GM21786 (cell line): ENCODE measurements at regions not wholly inside any gene's neighbourhood (a gene's known extent, or its start where the extent isn't known, plus 50 kb on each side); places are given as distances from the start of the nearest gene placed in this dataset.

Experiments used
- ATAC-seq: cut with Tn5 transposase; IDR thresholded peaks from one replicate; pipeline ENCODE4 v1.9.1; 2021; ENCODE audit not compliant: unreplicated experiment

GRCh38 chr20:53751620-53752318, 158.1 kb upstream of the ZNF217 start:
- peak; percentile 13 for ATAC-seq

DNA sequence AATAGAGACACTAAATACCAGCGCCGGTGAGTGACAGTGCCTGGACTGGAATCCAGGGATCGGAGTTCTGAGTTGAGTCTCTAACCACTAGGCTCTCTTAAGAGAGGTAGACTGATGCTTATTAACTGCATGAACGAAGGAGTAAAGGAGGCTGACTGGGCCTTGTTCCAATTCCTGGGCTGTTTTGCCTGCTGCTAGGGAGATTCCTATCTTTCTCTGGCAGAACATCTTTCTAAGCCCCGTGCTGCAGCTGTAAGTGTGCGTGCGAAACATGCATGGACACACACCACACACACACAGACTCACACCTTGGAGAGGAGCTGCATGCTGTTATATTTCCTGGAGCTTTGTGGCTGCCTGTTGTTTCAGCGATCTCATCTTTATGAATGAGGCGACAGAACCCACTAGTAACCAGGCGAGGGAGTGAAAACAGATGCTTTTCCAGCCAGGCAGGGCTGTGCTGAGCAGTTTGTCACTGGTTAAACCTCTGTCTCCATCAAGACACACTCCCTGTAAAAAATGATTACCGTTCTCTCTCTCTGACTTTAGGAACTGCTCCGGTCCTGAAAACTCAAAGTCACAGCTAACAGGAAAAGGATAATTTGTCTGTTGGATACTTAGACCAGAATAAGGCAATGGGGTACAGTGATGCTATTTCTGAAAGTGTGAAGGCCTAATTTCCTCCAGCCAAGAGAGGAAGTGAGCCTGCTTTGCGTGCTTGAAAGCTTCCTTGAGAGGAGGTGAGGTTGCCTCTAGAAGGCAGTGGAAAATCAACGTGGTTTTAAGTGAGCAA, 157.4 kb upstream of the ZNF217 start:
- ATAC-seq, result peak; percentile 63

DNA sequence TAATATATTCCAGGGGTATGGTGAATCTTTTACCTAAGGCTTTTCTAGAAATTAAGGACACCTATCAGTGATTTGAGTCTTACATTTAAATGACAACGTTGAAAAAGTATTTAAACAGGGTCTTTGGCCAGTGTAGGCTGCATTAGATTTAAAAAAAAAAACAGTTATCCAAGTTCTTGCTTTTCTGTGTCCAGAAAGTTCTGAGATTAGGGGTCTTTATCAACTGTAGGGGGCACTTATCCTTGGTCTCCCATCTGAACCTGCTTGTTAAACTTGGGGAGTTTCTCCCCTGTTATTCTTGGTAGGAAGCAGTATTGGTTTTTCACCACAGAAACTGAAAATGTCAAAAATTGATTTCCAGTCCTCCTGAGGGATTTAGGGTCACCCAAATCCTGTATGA, 155.9 kb upstream of the ZNF217 start:
- ATAC-seq, result no peak

DNA sequence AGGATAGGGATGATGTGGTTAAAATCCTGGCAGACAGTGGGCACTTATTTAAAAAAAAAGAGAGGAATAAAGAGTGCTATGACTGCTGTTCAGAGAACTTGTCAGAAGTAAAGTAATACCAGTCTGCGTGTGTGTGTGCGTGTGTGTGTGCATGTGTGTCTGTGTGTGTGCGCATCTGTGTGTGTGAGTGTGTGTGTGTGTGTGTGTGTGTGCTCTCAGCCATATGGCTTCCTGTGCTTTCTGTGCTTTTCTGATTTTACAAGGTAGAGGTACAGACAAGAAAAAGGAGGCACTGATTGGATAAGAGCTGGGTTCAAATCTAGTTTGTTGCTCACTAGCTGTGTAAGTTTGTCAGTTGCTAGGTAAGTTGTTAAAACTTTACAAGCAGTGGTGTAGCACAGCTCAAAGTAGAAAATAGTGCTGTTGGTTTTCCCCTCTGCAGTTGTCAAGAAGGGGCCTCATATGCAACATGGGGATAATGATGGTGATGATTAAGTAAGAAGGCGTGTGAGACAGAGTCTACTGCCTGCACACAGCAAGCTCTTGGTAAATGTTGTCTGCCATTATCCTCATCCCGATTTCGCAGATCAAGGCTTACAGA, 155.3 kb upstream of the ZNF217 start:
- ATAC-seq, result no peak

GRCh38 chr20:53748176-53748575, 154.5 kb upstream of the ZNF217 start:
- no peak for ATAC-seq

- ATAC-seq, result no peak
Observed at GRCh38 chr20:53743607-53744260, 150.1 kb upstream of the ZNF217 start.

GRCh38 chr20:53742685-53743081, 149.0 kb upstream of the ZNF217 start:
- no peak for ATAC-seq

DNA sequence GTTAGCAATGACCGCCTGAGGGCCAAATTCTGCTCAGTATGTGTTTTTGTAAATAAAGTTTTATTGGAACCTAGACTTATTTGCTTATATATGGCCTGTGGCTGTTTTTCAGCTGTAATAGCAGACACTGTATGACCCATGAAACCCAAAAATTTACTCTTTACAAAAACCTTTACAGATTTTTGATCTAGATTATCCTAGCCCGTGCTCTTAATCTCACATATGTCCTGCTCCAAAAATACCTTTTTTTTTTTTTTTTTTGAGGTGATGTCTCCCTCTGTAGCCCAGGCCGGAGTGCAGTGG, 148.0 kb upstream of the ZNF217 start:
- no peak for ATAC-seq

- peak; percentile 42 for ATAC-seq
Observed at GRCh38 chr20:53739799-53740785, 146.5 kb upstream of the ZNF217 start.

GRCh38 chr20:53738945-53739798, 145.5 kb upstream of the ZNF217 start:
- no peak for ATAC-seq

GRCh38 chr20:53738039-53738944, 144.7 kb upstream of the ZNF217 start:
- ATAC-seq, result no peak

GRCh38 chr20:53737396-53738038, 143.9 kb upstream of the ZNF217 start:
- ATAC-seq, result no peak

- ATAC-seq, result no peak
Observed at GRCh38 chr20:53736757-53737395, 143.2 kb upstream of the ZNF217 start.

- no peak for ATAC-seq
Observed at GRCh38 chr20:53736122-53736756, 142.6 kb upstream of the ZNF217 start.

DNA sequence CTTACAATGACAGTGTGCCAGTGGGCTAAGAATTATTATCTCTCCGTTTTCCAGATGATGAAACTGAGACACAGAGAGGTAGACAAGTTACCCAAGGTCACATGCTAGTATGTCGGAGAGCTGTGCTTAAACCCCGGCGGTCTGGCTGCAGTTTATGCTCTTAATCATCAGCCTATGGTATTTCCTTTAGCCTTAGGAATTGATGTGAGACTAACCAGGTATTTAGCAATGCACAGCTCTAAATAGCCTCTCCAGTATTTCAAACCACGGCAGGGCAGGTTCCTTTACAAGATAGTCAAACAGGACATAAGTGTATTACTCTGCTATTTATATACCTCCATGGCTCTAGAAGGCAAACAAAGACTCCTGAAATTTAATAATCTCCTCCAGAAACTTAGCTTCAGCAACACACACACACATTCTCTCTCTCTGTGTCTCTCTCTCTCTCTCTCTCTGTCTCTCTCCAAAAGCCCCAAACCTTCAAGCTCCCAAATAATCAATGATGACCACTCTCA, 142.0 kb upstream of the ZNF217 start:
- ATAC-seq, result no peak

- ATAC-seq, result no peak
Observed at GRCh38 chr20:53734006-53734688, 140.5 kb upstream of the ZNF217 start.
